GM18873 (cell line): ENCODE measurements at regions not wholly inside any gene's neighbourhood (a gene's known extent, or its start where the extent isn't known, plus 50 kb on each side); places are given as distances from the start of the nearest gene placed in this dataset.
"Not testable (repeated sequence)": the region's sequence is repeated elsewhere in the genome, so short reads cannot be mapped to it uniquely, and the experiment has no call there.

Experiments used
- ATAC-seq: cut with Tn5 transposase; IDR thresholded peaks from one replicate; pipeline ENCODE4 v1.9.1; 2021; ENCODE audit warnings: mild to moderate bottlenecking, moderate library complexity, moderate number of reproducible peaks; ENCODE audit not compliant: unreplicated experiment, low FRiP score

DNA sequence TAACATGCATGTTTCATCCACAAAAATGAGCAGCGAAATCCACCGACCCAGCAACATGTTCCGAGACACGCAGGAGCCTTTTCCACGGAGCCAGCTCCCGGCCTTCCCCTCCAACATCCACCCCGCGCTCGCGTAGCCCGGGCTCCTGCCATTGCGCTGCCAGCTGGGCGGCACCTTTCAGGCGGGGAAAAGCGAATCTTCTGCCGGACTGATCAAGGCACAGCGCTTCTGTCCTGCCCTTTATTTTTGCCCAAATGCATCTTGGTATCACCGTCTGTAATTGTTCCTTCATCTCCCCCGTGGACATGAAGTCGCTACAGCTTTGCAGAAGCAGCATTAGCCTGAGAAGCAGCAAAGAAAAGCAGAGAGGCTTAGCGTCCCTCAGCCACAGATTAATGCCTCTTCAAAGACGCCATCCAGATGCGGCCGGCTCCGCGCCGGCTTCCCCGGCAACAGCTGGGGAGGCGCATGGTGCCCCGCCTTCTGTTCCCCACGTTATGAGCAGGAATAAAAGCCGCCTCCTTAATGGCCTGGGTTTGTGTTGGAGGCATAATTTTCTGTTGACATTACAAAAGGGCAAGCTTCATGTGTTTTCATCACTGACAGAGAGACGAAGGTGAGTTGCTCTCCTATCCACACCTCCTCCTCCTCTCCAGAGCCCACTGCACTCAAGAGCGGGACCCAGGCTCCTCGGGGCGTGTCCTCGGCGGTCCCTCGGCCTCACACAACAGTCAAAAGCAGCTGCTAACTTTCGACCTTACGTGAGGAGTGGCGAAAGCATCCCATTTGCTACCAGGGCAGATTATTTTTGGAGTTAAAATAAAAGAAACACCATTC, 122.1 kb upstream of the SALL3 start:
- ATAC-seq, result no peak

DNA sequence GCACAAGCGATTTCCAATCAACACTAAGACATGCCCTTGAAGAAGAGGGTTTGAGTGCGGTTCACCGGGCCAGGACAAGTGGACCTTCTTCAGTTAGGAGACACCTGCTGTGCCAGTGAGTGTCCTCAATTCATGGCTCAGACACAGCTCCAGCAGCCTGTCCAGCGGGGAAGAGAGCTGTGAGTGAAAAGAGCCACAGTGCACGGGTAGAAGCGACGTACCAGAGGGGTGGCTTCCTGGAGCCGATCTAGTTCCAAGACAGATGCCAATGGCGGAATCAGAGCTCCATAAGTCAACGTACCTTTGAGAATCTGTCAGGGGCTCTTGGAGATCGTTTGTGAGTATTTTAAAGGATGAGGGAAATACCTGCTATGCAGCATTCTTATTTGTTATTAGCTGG, 119.9 kb upstream of the SALL3 start:
- no peak for ATAC-seq

DNA sequence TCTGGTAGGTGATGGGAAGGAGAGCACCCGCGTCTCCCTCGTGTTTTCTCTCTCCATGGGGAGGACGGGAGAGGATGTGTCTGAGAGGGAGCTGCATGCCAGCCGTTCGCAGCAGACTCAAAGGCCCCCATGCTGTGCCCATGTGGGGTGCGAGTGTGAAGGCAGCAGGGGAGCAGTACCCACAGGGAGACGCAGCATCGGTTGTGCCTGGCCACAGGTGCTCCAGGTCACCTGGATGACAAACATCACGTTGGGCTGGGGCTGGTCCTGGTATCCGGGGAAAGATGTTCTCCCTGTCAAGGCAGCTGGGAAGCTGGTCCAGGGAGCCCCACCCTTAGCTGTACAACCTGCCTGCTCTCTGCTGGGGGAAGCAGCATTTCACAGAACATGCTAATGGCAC, 119.5 kb upstream of the SALL3 start:
- ATAC-seq, result no peak

DNA sequence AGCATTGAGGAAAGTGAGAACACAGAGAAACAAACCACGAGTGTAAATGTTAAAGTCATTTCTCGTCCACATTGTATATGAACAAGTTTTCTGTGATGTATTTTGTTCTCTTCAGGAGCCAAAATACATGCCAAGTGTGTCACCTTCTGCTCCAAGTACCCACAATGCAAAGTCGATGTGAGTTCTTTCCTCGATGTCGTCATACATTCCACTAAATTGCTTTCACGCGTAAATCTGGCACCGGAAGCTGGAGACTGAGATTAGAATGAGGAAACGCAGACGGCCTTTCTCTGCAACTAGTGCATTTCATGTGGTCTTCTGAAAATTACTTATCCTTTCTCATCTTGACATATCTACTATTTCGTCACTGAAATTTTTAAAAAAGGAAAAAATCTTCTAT, 118.5 kb upstream of the SALL3 start:
- ATAC-seq, result no peak

DNA sequence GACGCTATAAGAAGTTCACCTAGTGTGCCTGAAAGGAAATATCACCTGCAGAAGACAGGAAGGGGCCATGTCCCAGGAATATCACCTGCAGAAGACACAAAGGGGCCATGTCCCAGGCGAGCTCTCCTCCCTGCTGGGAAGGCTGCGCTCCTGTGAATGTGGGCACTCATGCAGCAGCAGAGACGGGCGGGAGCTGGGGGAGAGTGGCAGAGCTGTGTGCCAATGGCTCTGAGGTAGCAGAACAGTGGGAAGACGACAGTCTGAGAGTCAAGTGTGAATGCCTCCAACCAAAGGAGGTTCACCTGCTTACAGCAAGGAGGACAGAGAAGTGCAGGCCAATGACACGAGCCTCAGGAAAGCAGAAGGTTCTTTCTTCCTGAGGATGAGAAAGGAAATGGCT, 117.9 kb upstream of the SALL3 start:
- ATAC-seq, result no peak

DNA sequence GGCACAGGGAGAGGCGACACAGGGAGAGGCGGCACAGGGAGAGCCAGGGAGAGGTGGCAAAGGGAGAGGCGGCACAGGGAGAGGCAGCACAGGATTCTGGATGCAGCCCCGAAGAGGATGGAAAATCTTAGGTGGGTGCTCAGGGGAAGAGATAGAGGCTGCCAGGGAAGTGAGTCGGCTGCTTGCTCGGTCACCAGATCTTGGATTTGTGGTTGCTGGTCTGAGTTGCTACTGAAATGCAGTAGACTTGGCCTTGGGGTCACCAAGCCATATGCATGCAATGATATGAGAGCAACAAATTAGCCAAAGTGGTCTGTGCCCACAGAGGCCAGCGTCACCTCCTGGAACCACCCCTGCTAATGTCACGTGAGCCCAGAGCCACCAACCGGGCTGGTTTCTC, 117.2 kb upstream of the SALL3 start:
- no peak for ATAC-seq

DNA sequence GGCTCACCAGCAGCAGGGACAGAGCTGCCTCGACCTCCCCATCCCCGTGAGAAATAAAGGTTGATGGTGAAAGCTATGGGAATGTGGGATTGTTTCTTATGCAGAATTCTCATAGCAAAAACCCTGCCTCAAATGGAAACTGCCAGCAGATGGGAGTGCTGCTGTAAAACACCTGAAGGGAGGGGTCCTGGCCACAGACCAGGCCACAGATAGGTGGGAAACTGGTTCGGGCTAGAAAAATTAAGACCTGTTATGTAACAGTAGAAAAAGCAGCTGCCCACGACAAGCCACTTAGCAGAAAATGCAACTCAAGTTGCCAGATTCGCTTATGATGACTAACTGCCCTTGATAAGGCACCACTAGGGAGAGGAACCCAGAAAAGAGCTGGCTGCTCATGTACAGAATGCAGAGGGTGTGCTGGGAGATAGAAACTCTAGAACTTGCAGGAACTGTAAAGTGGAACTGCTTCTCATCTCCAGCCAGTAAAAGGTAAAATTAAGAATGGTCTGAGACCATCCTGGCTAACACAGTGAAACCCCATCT, 114.5 kb upstream of the SALL3 start:
- ATAC-seq, result no peak

DNA sequence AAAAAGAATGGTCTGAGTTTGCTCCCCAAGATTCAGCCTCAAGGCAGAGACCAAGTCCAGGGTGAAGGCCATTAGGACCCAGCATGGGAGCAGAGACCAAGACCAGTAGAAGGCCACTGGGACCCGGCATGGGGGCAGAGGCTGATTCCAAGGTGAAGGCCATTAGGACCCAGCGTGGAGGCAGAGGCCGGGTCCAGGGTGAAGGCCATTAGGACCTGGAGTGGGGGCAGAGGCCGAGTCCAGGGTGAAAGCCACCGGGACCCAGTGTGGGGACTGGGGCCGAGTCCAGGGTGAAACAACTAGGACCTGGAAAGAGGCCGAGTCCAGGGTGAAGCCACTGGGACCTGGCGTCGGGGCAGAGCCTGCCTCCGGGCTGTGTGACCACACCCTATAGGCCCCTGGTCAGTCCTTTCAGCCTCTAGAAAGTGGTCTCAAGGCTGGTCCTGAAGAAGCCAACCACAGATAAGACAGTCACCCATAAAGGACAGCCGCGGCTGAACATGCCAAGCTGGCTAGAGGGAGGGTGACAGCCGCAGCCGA, 113.8 kb upstream of the SALL3 start:
- ATAC-seq, result no peak

DNA sequence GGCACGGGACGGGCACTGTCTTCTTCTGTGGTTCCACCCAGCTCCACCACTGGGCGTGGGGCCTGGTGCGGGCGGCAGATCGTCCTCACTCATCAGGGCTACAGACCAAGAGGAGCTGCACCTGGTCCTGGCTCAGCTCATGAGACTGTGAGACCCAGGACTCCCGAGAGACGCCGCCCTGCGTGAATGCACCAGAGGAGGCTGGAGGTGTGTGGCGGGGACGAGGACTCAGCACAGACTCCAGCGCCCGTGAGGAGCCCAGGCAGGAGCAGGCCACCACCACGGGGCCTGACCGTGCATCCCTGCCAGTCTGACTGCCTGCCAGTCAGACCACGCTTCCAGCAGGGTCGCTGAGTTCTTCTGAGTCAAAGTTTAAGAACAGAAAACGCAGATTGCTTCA, 112.5 kb upstream of the SALL3 start:
- no peak for ATAC-seq

DNA sequence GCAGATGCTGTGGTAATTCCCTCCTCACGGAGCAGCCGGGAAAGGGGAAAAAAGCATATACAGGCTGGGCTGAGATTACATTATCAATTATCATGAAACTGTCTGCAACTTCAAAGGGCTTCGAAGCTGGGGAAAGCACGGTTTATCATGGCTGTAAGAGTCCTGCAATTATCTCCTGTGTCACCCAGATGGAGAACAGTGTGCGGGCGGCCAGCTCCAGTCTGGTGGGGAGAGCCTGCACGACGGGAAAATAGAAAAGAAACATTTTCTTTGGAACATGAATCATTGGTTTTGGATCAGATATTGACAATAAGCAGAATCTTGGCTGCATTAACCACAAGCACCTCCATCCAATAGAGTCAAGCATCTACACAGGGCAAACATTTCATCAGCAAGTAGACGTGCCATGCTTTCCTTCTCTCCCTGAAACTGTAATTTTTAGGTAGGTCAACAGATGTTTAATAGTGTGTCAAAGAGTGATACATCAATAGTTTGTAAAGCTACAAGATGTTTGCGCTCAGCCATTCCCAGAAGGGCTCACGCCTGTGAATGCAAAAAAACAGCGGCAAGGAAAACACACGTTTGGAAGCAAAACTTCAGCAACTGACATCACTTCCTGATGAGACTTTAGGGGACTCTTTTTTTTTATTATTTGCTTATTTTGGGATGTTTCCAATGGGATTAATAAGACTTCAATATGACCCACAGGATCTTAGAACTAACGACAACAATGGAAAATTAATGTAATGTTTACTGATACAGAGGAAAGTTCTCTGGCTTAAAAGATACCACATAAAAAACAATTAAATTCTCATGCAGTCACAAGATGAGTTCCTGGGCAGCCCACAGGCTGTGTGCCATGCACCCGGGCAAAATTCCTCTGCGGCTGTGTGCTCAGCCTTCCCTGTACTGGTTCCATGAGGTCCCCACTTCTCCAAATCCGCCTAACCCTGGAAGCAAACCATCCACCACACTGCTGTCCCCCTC, 111.0 kb upstream of the SALL3 start:
- no peak for ATAC-seq

DNA sequence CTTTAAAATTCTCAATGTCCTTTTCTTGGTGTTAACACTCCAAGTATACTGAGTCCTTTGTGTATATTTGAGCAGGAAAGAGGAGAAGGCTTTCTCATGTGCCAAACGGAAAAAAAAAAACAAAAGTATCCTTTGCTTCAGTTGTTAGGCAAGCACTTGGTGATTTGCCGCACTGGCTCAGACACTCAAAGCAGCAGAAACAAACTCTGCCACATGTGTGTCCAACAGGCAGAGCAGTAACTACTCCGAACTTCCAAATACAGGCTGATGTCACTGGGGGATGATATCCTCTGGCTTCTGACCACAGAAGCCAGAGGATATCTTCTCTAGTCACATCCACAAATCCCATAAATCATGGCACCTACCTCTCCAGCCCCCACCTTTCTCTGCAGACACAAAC, 108.0 kb upstream of the SALL3 start:
- no peak for ATAC-seq

DNA sequence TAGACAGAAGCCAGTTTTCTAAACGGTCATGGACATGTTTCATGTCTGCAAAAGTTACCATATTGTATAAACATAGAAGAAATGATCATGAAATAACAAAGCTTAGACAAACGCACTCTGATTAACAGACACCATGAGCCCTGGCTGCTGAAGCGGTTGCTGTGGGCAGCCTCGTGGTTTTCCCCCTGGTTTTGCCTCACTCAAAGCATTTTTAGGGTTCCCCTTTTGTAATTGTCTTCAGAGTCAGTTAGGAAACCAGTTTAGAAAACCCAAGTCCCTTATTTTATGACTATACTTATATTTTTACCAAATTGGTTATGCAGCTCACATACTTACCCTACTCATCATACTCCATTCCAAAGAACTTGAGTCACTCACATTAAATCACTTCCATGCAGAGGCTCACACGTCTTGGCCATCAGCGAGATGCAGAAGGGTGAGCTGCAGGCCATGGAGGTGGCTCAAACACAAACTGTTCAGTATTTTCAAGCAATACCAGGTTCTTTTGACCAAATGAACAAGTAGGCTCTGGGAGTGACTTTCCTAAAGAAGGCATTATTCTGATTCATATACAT, 105.6 kb upstream of the SALL3 start:
- ATAC-seq, result no peak

DNA sequence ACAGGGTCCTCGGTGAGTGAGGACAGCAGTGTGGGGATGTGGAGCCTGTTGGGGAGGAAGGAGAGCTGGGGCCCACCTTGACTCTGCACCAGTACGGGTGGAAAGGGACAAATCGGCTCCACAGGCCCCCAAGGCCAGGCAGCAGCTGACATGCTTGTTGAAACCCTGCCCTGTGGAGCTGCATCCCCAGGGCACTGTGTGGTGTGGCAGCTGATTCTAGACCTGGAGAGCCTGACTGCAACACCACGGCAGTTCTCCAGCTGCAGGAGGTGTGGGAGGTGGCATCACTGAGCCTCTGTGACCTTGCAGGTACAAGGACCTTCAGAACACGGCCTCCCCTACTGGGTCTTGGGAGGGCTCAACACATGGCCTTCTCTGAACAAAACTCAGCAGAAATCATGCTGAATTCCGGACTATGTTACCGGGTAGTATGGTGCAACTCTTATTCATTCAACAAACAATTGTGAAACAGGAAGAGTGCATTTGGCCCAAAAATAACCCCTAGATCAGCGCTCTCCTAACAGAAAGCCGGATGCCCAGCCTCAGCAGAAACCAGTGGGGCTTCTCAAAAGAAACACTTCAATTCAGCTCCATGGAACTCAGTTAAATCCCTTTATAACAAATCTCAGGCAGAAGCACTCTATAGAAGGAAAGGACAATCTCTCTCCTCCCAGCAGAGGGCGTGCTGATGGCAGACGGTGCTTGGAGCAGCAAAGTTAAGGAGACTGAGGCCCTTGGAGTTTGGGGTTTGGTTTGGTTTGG, 104.4 kb upstream of the SALL3 start:
- ATAC-seq, result no peak

DNA sequence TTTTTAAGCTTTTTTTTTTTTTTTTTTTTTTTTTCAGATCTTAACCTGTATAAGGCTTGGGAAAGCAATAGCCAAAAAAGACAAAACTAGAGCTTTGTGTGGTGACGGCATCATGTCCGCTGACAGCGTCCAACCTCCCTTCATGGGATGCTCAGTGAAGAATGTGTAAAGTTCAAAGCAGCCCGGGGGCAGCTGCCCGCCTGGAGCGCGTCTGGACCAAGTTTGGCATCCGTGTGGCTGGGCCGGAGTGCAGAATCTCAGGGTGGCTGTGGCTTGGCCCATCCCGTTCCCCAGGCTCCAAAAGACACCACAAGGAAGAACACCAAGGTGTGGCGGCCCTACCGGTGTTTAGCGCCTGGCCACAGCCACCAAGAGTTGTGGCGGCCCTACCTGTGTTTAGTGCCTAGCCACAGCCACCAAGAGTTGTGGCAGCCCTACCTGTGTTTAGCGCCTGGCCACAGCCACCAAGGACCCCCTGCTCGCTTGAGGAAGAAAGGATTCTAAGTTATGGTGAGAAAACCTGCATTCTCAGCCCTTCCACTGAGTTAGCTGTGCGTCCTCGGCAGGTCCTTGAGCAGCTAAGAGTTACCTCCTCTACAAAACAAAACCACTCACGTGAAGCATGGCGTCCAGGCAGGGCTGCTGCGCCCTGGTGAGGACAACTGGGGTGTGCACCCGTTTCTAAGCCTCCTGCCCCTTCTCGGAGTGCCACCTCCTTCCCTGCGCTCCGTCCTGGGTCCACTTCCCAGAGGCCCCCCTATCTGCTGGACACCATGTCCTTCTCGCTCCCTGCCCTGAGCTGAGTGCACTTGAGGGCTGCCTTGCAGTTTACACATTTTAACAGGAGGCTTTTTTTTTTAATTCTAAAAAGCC, 103.6 kb upstream of the SALL3 start:
- ATAC-seq, result no peak

DNA sequence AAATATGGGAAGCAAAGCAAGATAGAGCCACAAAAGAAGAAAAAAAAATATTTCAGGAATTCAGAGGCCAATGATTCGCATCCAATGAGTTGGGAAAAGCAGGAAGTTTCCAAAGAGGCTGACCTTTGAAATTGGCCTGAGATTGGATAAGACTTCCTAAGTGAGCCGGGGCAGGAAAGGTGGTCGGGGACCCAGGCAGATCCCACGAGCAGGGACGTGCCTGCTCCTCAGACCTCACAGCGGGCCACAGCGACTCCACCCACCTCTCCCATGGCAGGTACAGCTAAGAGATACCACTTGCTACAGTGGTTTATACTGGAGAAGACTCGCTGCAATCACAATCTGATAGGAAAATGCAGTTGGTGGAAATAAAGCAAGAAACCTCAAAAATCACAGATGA, 102.8 kb upstream of the SALL3 start:
- no peak for ATAC-seq

DNA sequence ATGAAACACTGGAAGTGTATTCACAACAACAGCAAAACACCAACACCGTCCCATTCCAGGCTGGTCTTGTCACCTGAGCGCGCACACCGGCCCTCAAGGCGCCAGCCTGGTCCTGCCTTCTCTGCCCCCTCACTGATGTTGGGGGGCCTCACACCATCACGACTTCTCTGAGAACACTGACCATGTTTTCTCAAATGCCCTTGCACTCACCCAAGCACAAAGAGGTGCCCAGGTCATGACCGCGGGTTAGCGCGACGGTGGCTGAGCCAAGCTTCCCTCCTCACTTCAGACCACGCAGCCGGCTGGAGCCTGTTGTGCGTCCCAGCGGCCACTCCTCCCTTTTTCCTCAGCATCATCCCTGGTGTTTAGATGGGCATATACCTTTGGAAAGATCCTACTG, 101.3 kb upstream of the SALL3 start:
- ATAC-seq, result no peak

DNA sequence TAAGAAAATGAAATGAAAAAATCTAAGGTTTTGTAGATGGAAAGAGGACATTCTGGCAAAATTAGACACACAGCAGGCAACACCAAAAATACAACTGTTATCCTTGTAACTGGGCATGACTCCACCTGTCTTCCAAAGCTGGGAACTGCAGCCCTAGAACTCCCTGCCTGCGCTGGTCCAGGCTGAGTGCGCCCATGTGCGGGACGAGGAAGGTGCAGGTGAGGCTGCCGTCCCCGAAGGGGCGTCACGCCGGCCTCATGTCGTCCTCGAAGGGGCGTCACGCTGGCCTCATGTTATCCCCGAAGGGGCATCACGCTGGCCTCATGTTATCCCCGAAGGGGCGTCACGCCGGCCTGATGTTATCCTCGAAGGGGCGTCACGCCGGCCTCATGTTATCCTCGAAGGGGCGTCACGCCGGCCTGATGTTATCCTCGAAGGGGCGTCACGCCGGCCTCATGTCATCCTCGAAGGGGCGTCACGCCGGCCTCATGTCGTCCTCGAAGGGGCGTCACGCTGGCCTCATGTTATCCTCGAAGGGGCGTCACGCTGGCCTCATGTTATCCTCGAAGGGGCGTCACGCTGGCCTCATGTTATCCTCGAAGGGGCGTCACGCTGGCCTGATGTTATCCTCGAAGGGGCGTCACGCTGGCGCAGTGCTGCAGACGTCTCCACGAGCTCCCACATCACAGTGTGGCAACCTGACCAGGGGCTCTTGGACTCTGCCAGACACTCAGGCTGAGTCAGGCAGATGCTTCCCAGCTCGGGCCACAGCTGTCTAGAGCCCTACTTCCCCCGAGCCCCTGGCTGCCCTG, 100.3 kb upstream of the SALL3 start:
- ATAC-seq, result not testable (repeated sequence)

DNA sequence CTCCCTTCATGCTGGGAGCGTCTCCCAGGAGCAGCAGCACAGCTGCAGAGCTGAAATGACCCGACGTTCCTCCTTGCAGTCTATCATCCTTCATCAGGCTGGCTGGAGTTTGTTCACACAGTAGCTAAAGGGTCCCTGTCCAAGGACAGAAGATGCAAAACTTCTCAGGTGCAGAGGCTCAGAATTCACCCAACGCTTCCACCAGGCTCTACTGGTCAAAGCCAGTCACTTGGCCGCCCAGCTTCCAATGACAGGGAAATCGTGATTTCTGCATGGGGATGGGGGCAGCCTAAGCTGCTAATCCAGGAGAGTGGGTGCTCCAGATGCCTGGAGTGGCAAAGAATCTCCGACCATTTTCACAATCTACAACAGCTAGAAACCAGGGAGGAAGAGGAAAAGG, 97.0 kb upstream of the SALL3 start:
- no peak for ATAC-seq
